GM20000 (cell line): ENCODE measurements at regions not wholly inside any gene's neighbourhood (a gene's known extent, or its start where the extent isn't known, plus 50 kb on each side); places are given as distances from the start of the nearest gene placed in this dataset.

Experiments
- DNase-seq: peaks from one replicate; pipeline ENCODE4 v3.0.0; 2012; ENCODE audit warnings: low spot score
- TF ChIP-seq, protein P1 (sequence below): IDR thresholded peaks from 2 replicates; pipeline ENCODE4 v1.5.1; 2012; ENCODE audit warnings: mild to moderate bottlenecking, control low read depth; ENCODE audit errors: extremely low read depth, missing control alignments

DNA sequence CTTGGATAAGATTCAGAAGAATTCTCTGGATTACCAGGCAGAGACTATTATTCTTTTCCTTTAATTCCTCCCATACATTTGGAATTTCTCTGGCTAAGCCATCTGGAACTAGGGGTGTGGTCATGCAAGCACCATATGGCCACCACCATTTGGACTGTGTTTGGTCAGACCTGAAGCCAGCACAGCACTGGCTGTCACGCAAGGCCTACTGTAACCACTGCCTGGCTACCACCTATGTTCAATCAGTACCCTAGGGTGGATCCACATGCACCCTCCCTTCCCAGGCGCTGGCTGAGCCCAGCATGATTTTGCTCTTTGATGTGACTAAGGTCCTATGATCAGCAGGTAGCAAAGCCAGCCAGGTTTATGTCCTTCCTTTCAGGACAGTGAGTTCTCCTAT lies 287.8 kb upstream of the GOLIM4 start:
- TF ChIP-seq, protein P1, sequence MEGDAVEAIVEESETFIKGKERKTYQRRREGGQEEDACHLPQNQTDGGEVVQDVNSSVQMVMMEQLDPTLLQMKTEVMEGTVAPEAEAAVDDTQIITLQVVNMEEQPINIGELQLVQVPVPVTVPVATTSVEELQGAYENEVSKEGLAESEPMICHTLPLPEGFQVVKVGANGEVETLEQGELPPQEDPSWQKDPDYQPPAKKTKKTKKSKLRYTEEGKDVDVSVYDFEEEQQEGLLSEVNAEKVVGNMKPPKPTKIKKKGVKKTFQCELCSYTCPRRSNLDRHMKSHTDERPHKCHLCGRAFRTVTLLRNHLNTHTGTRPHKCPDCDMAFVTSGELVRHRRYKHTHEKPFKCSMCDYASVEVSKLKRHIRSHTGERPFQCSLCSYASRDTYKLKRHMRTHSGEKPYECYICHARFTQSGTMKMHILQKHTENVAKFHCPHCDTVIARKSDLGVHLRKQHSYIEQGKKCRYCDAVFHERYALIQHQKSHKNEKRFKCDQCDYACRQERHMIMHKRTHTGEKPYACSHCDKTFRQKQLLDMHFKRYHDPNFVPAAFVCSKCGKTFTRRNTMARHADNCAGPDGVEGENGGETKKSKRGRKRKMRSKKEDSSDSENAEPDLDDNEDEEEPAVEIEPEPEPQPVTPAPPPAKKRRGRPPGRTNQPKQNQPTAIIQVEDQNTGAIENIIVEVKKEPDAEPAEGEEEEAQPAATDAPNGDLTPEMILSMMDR: no peak
- no peak for DNase-seq

DNA sequence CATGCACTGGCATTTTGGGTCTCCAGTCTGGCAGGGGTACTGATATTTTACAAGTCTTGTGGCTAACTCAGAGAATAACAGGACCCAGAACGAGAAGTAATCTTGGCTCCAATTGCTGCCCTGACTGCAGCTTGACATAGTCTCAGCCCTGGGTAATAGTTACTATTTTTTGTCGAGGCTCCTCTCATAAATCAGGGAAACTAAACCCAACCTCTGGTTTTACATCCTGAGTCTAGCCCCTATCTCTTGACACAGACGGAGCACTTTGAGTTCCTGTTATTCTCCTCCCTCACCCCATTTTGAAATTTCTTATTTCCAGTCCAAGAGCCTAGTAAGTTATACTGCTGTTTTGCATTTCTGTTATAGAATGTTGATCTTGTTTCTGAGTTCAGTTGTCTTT lies 276.1 kb upstream of the GOLIM4 start:
- TF ChIP-seq, protein P1: no peak
- no peak for DNase-seq

DNA sequence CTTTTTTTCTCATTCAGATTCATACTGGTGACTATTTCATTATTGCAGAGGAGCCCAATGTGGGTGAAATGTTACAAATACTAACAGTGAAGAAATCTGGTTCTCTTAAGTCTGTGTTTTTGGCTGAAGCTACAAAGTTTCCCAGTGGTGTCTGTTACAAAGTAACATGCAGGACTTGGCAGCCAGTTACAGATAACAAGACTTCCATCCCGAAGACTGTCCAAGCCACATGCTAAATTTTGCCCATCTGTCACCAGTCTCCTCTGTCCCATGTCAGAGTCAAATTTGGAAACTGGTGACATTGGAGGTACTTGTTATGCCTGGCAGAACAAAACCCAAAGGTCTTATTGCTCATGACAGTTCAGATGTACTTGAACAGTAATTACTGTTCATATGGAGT lies 269.2 kb upstream of the GOLIM4 start:
- TF ChIP-seq, protein P1: no peak
- no peak for DNase-seq

DNA sequence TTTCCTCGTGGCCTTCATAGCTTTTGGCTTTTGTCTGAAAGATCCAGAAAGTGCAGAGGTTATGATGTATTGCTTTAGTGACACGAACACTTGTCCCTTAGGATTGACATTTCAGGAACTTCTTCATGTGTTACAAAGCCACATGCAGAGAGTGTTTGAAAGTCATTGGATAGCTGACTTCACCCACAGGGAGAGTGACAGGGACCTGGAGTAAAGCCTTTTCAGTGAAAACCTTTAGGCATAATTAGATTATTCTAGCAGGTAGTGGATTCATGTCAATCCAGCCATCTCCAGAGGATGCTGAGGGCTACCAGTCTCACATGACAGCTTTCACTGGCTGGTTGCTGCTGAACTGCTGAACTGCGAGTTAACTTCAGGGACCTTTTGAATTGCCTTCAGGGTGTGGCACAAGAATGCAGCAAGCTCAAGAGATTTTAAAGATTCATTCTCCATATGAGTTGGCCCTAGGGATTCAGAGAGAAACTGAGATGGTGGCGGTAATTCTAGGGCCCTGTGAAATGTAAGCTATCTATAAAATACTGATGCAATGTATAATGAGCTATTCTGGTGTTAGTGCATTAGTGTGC lies 267.0 kb upstream of the GOLIM4 start:
- TF ChIP-seq, protein P1: no peak
- DNase-seq: no peak

DNA sequence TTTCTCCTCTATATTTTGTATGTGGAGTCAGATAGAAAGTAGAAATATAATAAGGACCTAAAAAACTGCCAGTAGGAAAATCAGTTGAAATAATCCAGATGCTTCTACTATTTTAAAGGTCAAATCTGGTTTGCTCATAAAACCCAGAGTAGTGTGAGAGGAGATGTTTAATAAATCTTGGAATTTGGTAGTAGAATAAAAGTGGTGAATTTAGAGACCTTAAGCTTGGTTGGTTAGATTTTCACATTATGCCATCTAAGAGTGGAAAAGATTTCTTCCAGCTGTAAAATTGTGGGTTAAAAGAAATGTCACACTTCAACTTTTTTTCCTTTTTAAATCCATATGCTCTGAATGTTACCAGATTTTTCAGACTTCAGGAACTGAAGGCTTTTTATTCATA lies 266.4 kb upstream of the GOLIM4 start:
- no peak for DNase-seq

DNA sequence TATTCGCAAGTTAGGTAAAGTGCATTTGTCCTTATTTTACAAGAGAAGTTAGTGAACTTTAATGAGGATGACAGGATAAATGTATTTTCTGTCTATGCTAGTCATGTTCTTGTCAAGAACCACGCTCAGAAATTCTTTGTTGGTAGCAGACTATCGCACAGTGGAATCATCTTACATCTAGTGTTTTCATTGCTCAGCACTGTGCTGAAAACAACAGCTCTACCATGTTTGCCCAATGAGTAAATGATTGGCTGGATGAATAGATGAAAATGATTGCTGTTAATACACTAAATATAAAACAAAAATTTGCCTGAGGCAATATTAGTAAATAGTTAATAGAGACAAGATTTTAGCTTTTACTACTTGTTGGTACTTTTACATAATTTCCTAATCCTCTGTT lies 265.3 kb upstream of the GOLIM4 start:
- DNase-seq: no peak
- TF ChIP-seq, protein P1: no peak

More for the DNA sequence above, 266.4 kb upstream of the GOLIM4 start:
- TF ChIP-seq, protein P1: no peak

DNA sequence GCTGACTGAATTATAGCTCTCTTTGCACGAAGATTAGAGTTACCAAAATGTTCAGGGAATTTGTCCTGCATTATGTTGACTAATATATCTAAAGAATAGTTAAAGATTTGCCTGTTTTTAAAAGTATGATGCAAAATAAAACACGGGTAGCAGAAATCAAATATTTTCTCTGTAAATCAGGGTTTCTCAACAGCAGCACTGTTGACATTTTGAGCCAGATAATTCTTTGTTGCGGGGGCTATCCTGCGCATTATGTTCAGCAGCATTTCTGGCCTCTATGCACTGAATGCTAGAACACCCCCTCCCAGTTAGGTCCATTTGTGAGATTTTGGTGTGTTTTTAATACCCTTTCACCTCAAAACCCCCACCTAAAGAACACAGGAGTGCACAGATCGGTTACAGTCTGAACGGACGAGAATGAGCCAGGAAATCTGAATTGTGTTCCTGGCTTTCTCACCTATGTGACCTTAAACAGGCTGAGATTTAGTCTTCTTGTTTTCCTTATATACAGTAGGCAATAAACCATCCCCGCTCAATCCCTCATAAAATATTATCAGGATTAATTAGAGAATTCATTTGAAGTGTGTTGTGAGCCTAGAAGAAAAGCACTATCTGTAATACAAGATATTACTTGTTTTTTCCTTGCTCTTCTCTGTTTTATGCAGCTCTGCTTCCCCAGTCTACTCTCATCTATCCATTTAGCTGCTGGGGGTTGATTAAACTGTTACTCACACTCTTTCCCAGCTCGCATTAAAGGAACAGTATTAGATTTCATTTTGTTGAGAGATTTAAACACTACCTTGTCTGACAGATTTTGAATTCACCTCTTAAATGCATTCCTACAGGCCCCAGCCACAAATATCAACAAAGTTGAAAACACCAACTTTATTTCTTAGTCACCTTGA lies 247.5 kb upstream of the GOLIM4 start:
- TF ChIP-seq, protein P1: no peak

More for the DNA sequence above, 247.5 kb upstream of the GOLIM4 start:
- no peak for DNase-seq
